OCI-LY3 (cell line): ENCODE measurements at regions not wholly inside any gene's neighbourhood (a gene's known extent, or its start where the extent isn't known, plus 50 kb on each side); places are given as distances from the start of the nearest gene placed in this dataset.

ENCODE experiments used
- H2AFZ ChIP-seq: fragments of 200-600, 300-600 bp; shearing (Covaris generic); 2 replicates; pipeline ENCODE4 v1.6.0; 2014; ENCODE audit warnings: antibody characterized with exemption, low read depth, low read length
- H3K27ac ChIP-seq: fragments of 200-600, 300-600 bp; sonication (generic); 2 replicates; pipeline ENCODE4 v1.5.1; 2014; ENCODE audit warnings: mild to moderate bottlenecking, low read length, moderate library complexity, mixed read lengths
- H3K27me3 ChIP-seq: fragments of 200-600, 300-600 bp; sonication (generic); 2 replicates; pipeline ENCODE4 v1.6.1; 2014; ENCODE audit warnings: low read depth, low read length, mixed read lengths
- H3K36me3 ChIP-seq: fragments of 200-600, 300-600 bp; sonication (generic); replicated peaks from 2 replicates; pipeline ENCODE3; 2014; ENCODE audit warnings: low read depth, low read length, mixed read lengths
- H3K4me1 ChIP-seq: fragments of 300-600, 200-600 bp; sonication (generic); 2 replicates; pipeline ENCODE4 v1.6.1; 2014; ENCODE audit warnings: low read length, mixed read lengths
- H3K4me2 ChIP-seq: fragments of 200-600, 300-600 bp; sonication (generic); 2 replicates; pipeline ENCODE4 v1.6.1; 2014; ENCODE audit warnings: low read length, mixed read lengths
- H3K4me3 ChIP-seq: fragments of 300-600, 200-600 bp; sonication (generic); 2 replicates; pipeline ENCODE4 v1.5.1; 2014; ENCODE audit warnings: antibody characterized with exemption, mild to moderate bottlenecking, low read length, moderate library complexity
- H3K79me2 ChIP-seq: fragments of 300-600, 200-600 bp; shearing (Covaris generic); 2 replicates; pipeline ENCODE4 v1.6.1; 2014; ENCODE audit warnings: mild to moderate bottlenecking, low read length, mixed read lengths
- H3K9ac ChIP-seq: fragments of 300-600, 200-600 bp; shearing (Covaris generic); 2 replicates; pipeline ENCODE4 v1.6.0; 2014; ENCODE audit warnings: mild to moderate bottlenecking, low read length, moderate library complexity
- H3K9me3 ChIP-seq: fragments of 200-600, 300-600 bp; shearing (Covaris generic); 2 replicates; pipeline ENCODE4 v1.6.1; 2014; ENCODE audit warnings: low read length, mixed read lengths; ENCODE audit not compliant: insufficient read depth
- H4K20me1 ChIP-seq: fragments of 200-600, 300-600 bp; sonication (generic); 2 replicates; pipeline ENCODE4 v1.6.1; 2016; ENCODE audit warnings: low read length, mixed read lengths; ENCODE audit not compliant: insufficient read depth
- CTCF ChIP-seq: fragments of 200-600, 300-600 bp; sonication (generic); IDR thresholded peaks from 2 replicates; pipeline ENCODE4 v1.5.1; 2014; ENCODE audit warnings: antibody characterized with exemption, low read length, low read depth
- EZH2phosphoT487 ChIP-seq: fragments of 200-600 bp; shearing (Covaris generic); IDR thresholded peaks from 2 replicates; pipeline ENCODE4 v1.6.1; 2018; ENCODE audit warnings: antibody characterized with exemption, mixed run types, low read depth

- Histone ChIP-seq H3K79me2 (no peaks in the 10 kb centered on the region), H3K36me3 (no peaks in the 10 kb centered on the region), H3K9ac (no peak overlapping the region), H3K27ac (no peak overlapping the region), H2AFZ (no peak overlapping the region), H3K4me2 (no peak overlapping the region), H4K20me1 (no peaks in the 10 kb centered on the region), H3K4me1 (no peaks in the 10 kb centered on the region), H3K9me3 (no peaks in the 10 kb centered on the region), H3K4me3 (no peak overlapping the region), H3K27me3 (no peaks in the 10 kb centered on the region)
- no peak for TF ChIP-seq CTCF
- TF ChIP-seq EZH2phosphoT487, result no peak
Measured at GRCh38 chr19:28234637-28235036, 978.3 kb downstream of the UQCRFS1 start.

- TF ChIP-seq CTCF (no peak), EZH2phosphoT487 (no peak)
- no peak overlapping the region for H3K4me3 ChIP-seq
- H3K36me3 ChIP-seq, result no peaks in the 10 kb centered on the region
- no peaks in the 10 kb centered on the region for H4K20me1 ChIP-seq
- H3K9me3 ChIP-seq, result no peaks in the 10 kb centered on the region
- no peaks in the 10 kb centered on the region; the same call in 1 of the 2 replicates for H3K4me1 ChIP-seq
- no peak overlapping the region for H3K4me2 ChIP-seq
- no peak overlapping the region for H3K9ac ChIP-seq
- no peak overlapping the region for H2AFZ ChIP-seq
- H3K27ac ChIP-seq, result no peak overlapping the region
- 0 out of 2 replicates have a peak, but pooled peaks cover 4% of the 10 kb centered on the region for H3K27me3 ChIP-seq
- no peaks in the 10 kb centered on the region for H3K79me2 ChIP-seq
Measured at GRCh38 chr19:28228854-28229253, 984.1 kb downstream of the UQCRFS1 start.

- H3K9ac ChIP-seq, result no peak overlapping the region
- no peaks in the 10 kb centered on the region for H4K20me1 ChIP-seq
- no peaks in the 10 kb centered on the region for H3K79me2 ChIP-seq
- H3K27ac ChIP-seq, result no peak overlapping the region
- H2AFZ ChIP-seq, result no peak overlapping the region
- no peak overlapping the region for H3K4me2 ChIP-seq
- no peak overlapping the region for H3K4me3 ChIP-seq
- peaks cover 7% of the 10 kb centered on the region; the same call in 1 of the 2 replicates for H3K27me3 ChIP-seq
- H3K9me3 ChIP-seq, result no peaks in the 10 kb centered on the region
- no peak for TF ChIP-seq EZH2phosphoT487
- TF ChIP-seq CTCF, result no peak
- H3K36me3 ChIP-seq, result no peaks in the 10 kb centered on the region
- peaks cover 14% of the 10 kb centered on the region for H3K4me1 ChIP-seq
Measured at GRCh38 chr19:28224441-28224840, 988.5 kb downstream of the UQCRFS1 start.

GRCh38 chr19:28221736-28222135, 991.2 kb downstream of the UQCRFS1 start:
- Histone ChIP-seq H3K36me3 (no peaks in the 10 kb centered on the region), H3K27ac (no peak overlapping the region), H2AFZ (no peak overlapping the region), H3K27me3 (peaks cover 6% of the 10 kb centered on the region; the same call in 1 of the 2 replicates), H4K20me1 (no peaks in the 10 kb centered on the region), H3K4me3 (no peak overlapping the region), H3K9me3 (no peaks in the 10 kb centered on the region), H3K4me2 (no peak overlapping the region), H3K79me2 (no peaks in the 10 kb centered on the region), H3K9ac (no peak overlapping the region), H3K4me1 (peaks cover 17% of the 10 kb centered on the region)
- TF ChIP-seq CTCF (no peak), EZH2phosphoT487 (no peak)
